Osteocyte (in vitro differentiated cells): ENCODE measurements at regions not wholly inside any gene's neighbourhood (a gene's known extent, or its start where the extent isn't known, plus 50 kb on each side); places are given as distances from the start of the nearest gene placed in this dataset.

Source experiments
- DNase-seq: peaks from one replicate; pipeline ENCODE4 v3.0.0; 2021; ENCODE audit warnings: mixed read lengths; ENCODE audit not compliant: unreplicated experiment; ENCODE audit errors: extremely low spot score
- H3K27ac Mint-ChIP-seq: one replicate; pipeline ENCODE4 v1.8.0; 2021; ENCODE audit warnings: mild to moderate bottlenecking, mixed read lengths; ENCODE audit not compliant: unreplicated experiment
- H3K27me3 Mint-ChIP-seq: one replicate; pipeline ENCODE4 v1.8.0; 2021; ENCODE audit warnings: mixed read lengths; ENCODE audit not compliant: unreplicated experiment
- H3K36me3 Mint-ChIP-seq: one replicate; pipeline ENCODE4 v1.8.0; 2021; ENCODE audit warnings: mixed read lengths; ENCODE audit not compliant: unreplicated experiment
- H3K4me1 Mint-ChIP-seq: one replicate; pipeline ENCODE4 v1.8.0; 2021; ENCODE audit warnings: mixed read lengths; ENCODE audit not compliant: unreplicated experiment
- H3K4me3 Mint-ChIP-seq: one replicate; pipeline ENCODE4 v1.8.0; 2021; ENCODE audit warnings: mild to moderate bottlenecking, moderate library complexity, mixed read lengths; ENCODE audit not compliant: unreplicated experiment
- H3K9me3 Mint-ChIP-seq: one replicate; pipeline ENCODE4 v1.8.0; 2021; ENCODE audit warnings: mixed read lengths; ENCODE audit not compliant: unreplicated experiment
- CTCF ChIP-seq: fragments of 200-600 bp; sonication (generic); IDR thresholded peaks from 2 replicates; pipeline ENCODE4 v1.5.0; 2021; ENCODE audit warnings: antibody characterized with exemption, mild to moderate bottlenecking, moderate library complexity

GRCh38 chr11:91396236-91397133, 828.1 kb upstream of the FAT3 start:
- no peak for TF ChIP-seq CTCF

GRCh38 chr11:91394727-91395414, 829.7 kb upstream of the FAT3 start:
- Mint-ChIP-seq H3K4me1 (peaks cover 1% of the 10 kb centered on the region), H3K36me3 (no peaks in the 10 kb centered on the region), H3K27me3 (peaks cover 12% of the 10 kb centered on the region), H3K27ac (no peak overlapping the region), H3K4me3 (no peak overlapping the region), H3K9me3 (no peaks in the 10 kb centered on the region)
- TF ChIP-seq CTCF = no peak
- no peak for DNase-seq

More at GRCh38 chr11:91396236-91397133, 828.1 kb upstream of the FAT3 start:
- Mint-ChIP-seq H3K4me1 (peaks cover 1% of the 10 kb centered on the region), H3K36me3 (no peaks in the 10 kb centered on the region), H3K27me3 (peaks cover 3% of the 10 kb centered on the region), H3K27ac (no peak overlapping the region), H3K9me3 (no peaks in the 10 kb centered on the region), H3K4me3 (no peak overlapping the region)
- DNase-seq = no peak

- Mint-ChIP-seq H3K27me3 (peaks cover 14% of the 10 kb centered on the region), H3K36me3 (no peaks in the 10 kb centered on the region), H3K9me3 (no peaks in the 10 kb centered on the region), H3K4me3 (no peak overlapping the region), H3K27ac (no peak overlapping the region), H3K4me1 (peaks cover 1% of the 10 kb centered on the region)
- TF ChIP-seq CTCF = no peak
- DNase-seq = no peak
Measured at GRCh38 chr11:91394073-91394726, 830.4 kb upstream of the FAT3 start.

- TF ChIP-seq CTCF = no peak
- Mint-ChIP-seq H3K27ac (no peak overlapping the region), H3K9me3 (no peaks in the 10 kb centered on the region), H3K4me1 (no peaks in the 10 kb centered on the region), H3K4me3 (no peak overlapping the region), H3K36me3 (no peaks in the 10 kb centered on the region), H3K27me3 (peaks cover 21% of the 10 kb centered on the region)
- DNase-seq = no peak
Measured at GRCh38 chr11:91382946-91383345, 841.7 kb upstream of the FAT3 start.

GRCh38 chr11:91374794-91375193, 849.8 kb upstream of the FAT3 start:
- no peak for DNase-seq
- Mint-ChIP-seq H3K36me3 (no peaks in the 10 kb centered on the region), H3K27ac (no peak overlapping the region), H3K9me3 (no peaks in the 10 kb centered on the region), H3K4me1 (no peaks in the 10 kb centered on the region), H3K4me3 (no peak overlapping the region), H3K27me3 (peaks cover 18% of the 10 kb centered on the region)
- TF ChIP-seq CTCF = no peak
